Right renal cortex interstitium (tissue), 3 donors: ENCODE measurements at regions not wholly inside any gene's neighbourhood (a gene's known extent, or its start where the extent isn't known, plus 50 kb on each side); places are given as distances from the start of the nearest gene placed in this dataset.

ENCODE experiments used
- DNase-seq, 3 donors: peaks; one replicate each; pipeline ENCODE4 v3.0.0-alpha.2; 2013; ENCODE audit warnings: low read depth in 3 of 3, low spot score in 2 of 3

- DNase-seq = no peak
Measured at GRCh38 chr5:38714703-38715355, 131.0 kb upstream of the OSMR start.

GRCh38 chr5:38715696-38716095 lies 130.1 kb upstream of the OSMR start:
- no peak for DNase-seq

GRCh38 chr5:38716516-38716915 lies 129.3 kb upstream of the OSMR start:
- DNase-seq = no peak

- DNase-seq = no peak
Measured at GRCh38 chr5:38718771-38719391, 126.9 kb upstream of the OSMR start.

- no peak for DNase-seq
Measured at GRCh38 chr5:38719403-38719802, 126.4 kb upstream of the OSMR start.

- DNase-seq = no peak
Measured at GRCh38 chr5:38719916-38720315, 125.9 kb upstream of the OSMR start.

- DNase-seq = no peak
Measured at GRCh38 chr5:38720554-38721361, 125.1 kb upstream of the OSMR start.

GRCh38 chr5:38722918-38723317 lies 122.9 kb upstream of the OSMR start:
- no peak for DNase-seq

GRCh38 chr5:38723426-38723825 lies 122.4 kb upstream of the OSMR start:
- DNase-seq = no peak

GRCh38 chr5:38724301-38725030 lies 121.3 kb upstream of the OSMR start:
- no peak for DNase-seq

GRCh38 chr5:38725371-38725865 lies 120.4 kb upstream of the OSMR start:
- DNase-seq = no peak

GRCh38 chr5:38726279-38726678 lies 119.5 kb upstream of the OSMR start:
- no peak for DNase-seq

GRCh38 chr5:38728029-38728428 lies 117.8 kb upstream of the OSMR start:
- no peak for DNase-seq

GRCh38 chr5:38731461-38731860 lies 114.4 kb upstream of the OSMR start:
- no peak for DNase-seq

GRCh38 chr5:38734353-38734752 lies 111.5 kb upstream of the OSMR start:
- DNase-seq = no peak

- no peak for DNase-seq
Measured at GRCh38 chr5:38736089-38736488, 109.7 kb upstream of the OSMR start.

GRCh38 chr5:38737976-38738375 lies 107.8 kb upstream of the OSMR start:
- no peak for DNase-seq

GRCh38 chr5:38739011-38739704 lies 106.7 kb upstream of the OSMR start:
- no peak for DNase-seq

GRCh38 chr5:38739705-38740045 lies 106.1 kb upstream of the OSMR start:
- DNase-seq = no peak

GRCh38 chr5:38742821-38743220 lies 103.0 kb upstream of the OSMR start:
- no peak for DNase-seq

- no peak for DNase-seq
Measured at GRCh38 chr5:38743562-38743961, 102.2 kb upstream of the OSMR start.
